Lower leg skin (tissue), 4 donors: ENCODE measurements at regions not wholly inside any gene's neighbourhood (a gene's known extent, or its start where the extent isn't known, plus 50 kb on each side); places are given as distances from the start of the nearest gene placed in this dataset.

ENCODE experiments used
- DNase-seq, 2 donors: peaks; one replicate each; pipeline ENCODE4 v3.0.0-alpha.2; 2019; ENCODE audit warnings: low spot score in 2 of 2
- H3K4me3 ChIP-seq: fragments of 200-600 bp; sonication (generic); 2 replicates; pipeline ENCODE4 v1.5.1; 2017; ENCODE audit warnings: mild to moderate bottlenecking, low read depth; ENCODE audit not compliant: poor library complexity, severe bottlenecking
- CTCF ChIP-seq, 3 donors: fragments of 450-650 bp; IDR thresholded peaks; one replicate each; pipeline ENCODE4 v1.5.1; 2016; ENCODE audit warnings: antibody characterized with exemption in 3 of 3, mild to moderate bottlenecking in 3 of 3, moderate library complexity in 2 of 3
- POLR2A ChIP-seq, 2 donors: fragments of 450-650 bp; IDR thresholded peaks; one replicate each; pipeline ENCODE4 v1.6.1; 2016 to 2017; ENCODE audit warnings: antibody characterized with exemption in 2 of 2, mild to moderate bottlenecking in 1 of 2, moderate library complexity in 1 of 2
- WGBS, 2 donors: methylation state at CpG; one replicate each; pipeline ENCODE4 v1.1.5; 2018; 5-methylcytosine and 5-hydroxymethylcytosine counted together
- intact Hi-C: fragments of 100-400 bp; cut with DNase I; formaldehyde crosslinking; loops from one replicate; pipeline ENCODE4 v1.15.0; 2023; ENCODE audit warnings: low total_unique reads

- DNase-seq = no peak
- H3K4me3 ChIP-seq = no peak overlapping the region
- TF ChIP-seq CTCF (IDR thresholded peaks at IDR 0.05) (no peak), POLR2A (IDR thresholded peaks at IDR 0.05) (no peak)
- intact Hi-C loops = no loop called here
- 96 to 97% methylated on average over 1 of the region's 1 CpG for WGBS, 2 donors
Measured at GRCh38 chr2:156947261-156947660, 310.2 kb upstream of the GALNT5 start.

GRCh38 chr2:156955701-156956100, 301.8 kb upstream of the GALNT5 start:
- intact Hi-C loops = no loop called here
- TF ChIP-seq POLR2A (IDR thresholded peaks at IDR 0.05) (no peak), CTCF (IDR thresholded peaks at IDR 0.05) (no peak)
- 96 to 100% methylated on average over 1 of the region's 1 CpG for WGBS, 2 donors
- no peak for DNase-seq
- H3K4me3 ChIP-seq = no peak overlapping the region

GRCh38 chr2:156956161-156956560, 301.3 kb upstream of the GALNT5 start:
- H3K4me3 ChIP-seq = no peak overlapping the region
- WGBS, 2 donors = 39 to 52% methylated on average over 2 of the region's 2 CpGs
- no peak for TF ChIP-seq POLR2A (IDR thresholded peaks at IDR 0.05)
- no peak for TF ChIP-seq CTCF (IDR thresholded peaks at IDR 0.05)
- intact Hi-C loops = no loop called here
- DNase-seq = no peak

- no peak for DNase-seq
Measured at GRCh38 chr2:156958374-156958773, 299.1 kb upstream of the GALNT5 start.

GRCh38 chr2:156959481-156959880, 298.0 kb upstream of the GALNT5 start:
- intact Hi-C loops = no loop called here
- 93 to 100% methylated on average over 3 to 4 of the region's 4 CpGs for WGBS, 2 donors
- H3K4me3 ChIP-seq = no peak overlapping the region
- no peak for DNase-seq
- no peak for TF ChIP-seq POLR2A (IDR thresholded peaks at IDR 0.05)
- no peak for TF ChIP-seq CTCF (IDR thresholded peaks at IDR 0.05)

More at GRCh38 chr2:156958374-156958773, 299.1 kb upstream of the GALNT5 start:
- 90% methylated on average over 4 of the region's 4 CpGs for WGBS, 2 donors
- intact Hi-C loops = no loop called here
- TF ChIP-seq POLR2A (IDR thresholded peaks at IDR 0.05) (no peak), CTCF (IDR thresholded peaks at IDR 0.05) (no peak)
- no peak overlapping the region for H3K4me3 ChIP-seq

GRCh38 chr2:156982615-156983014, 274.9 kb upstream of the GALNT5 start:
- WGBS, 2 donors = 78 to 80% methylated on average over 2 of the region's 2 CpGs
- intact Hi-C loops = no loop called here
- no peak overlapping the region for H3K4me3 ChIP-seq
- TF ChIP-seq CTCF (IDR thresholded peaks at IDR 0.05) (no peak), POLR2A (IDR thresholded peaks at IDR 0.05) (no peak)
- no peak for DNase-seq
